Type B pancreatic cell (in vitro differentiated cells): ENCODE measurements at regions not wholly inside any gene's neighbourhood (a gene's known extent, or its start where the extent isn't known, plus 50 kb on each side); places are given as distances from the start of the nearest gene placed in this dataset.

ENCODE experiments used
- DNase-seq: peaks from one replicate; pipeline ENCODE4 v3.0.0; 2021; ENCODE audit warnings: mixed read lengths; ENCODE audit not compliant: unreplicated experiment; ENCODE audit errors: extremely low spot score
- H3K27ac Mint-ChIP-seq: 2 replicates; pipeline ENCODE4 v1.8.0; 2021; ENCODE audit warnings: mild to moderate bottlenecking, mixed read lengths
- H3K27me3 Mint-ChIP-seq: 2 replicates; pipeline ENCODE4 v1.8.0; 2021; ENCODE audit warnings: mixed read lengths
- H3K36me3 Mint-ChIP-seq: 2 replicates; pipeline ENCODE4 v1.8.0; 2021; ENCODE audit warnings: mixed read lengths
- H3K4me1 Mint-ChIP-seq: one replicate; pipeline ENCODE4 v1.8.0; 2021; ENCODE audit warnings: mixed read lengths; ENCODE audit not compliant: unreplicated experiment
- H3K4me3 Mint-ChIP-seq: 2 replicates; pipeline ENCODE4 v1.8.0; 2021; ENCODE audit warnings: mild to moderate bottlenecking, mixed read lengths
- H3K9me3 Mint-ChIP-seq: 2 replicates; pipeline ENCODE4 v1.8.0; 2021; ENCODE audit warnings: mixed read lengths
- CTCF ChIP-seq: fragments of 200-600 bp; sonication (generic); conservative IDR thresholded peaks from 2 replicates; pipeline ENCODE4 v1.5.0; 2021; ENCODE audit warnings: antibody characterized with exemption, mild to moderate bottlenecking

GRCh38 chr6:122145741-122146240 lies 253.7 kb upstream of the HSF2 start:
- Mint-ChIP-seq H3K4me3 (no peak overlapping the region), H3K27me3 (no peaks in the 10 kb centered on the region), H3K36me3 (no peaks in the 10 kb centered on the region), H3K9me3 (no peaks in the 10 kb centered on the region), H3K4me1 (peaks cover 9% of the 10 kb centered on the region), H3K27ac (no peak overlapping the region)
- TF ChIP-seq CTCF: no peak
- no peak for DNase-seq

- no peak for TF ChIP-seq CTCF
- Mint-ChIP-seq H3K27me3 (no peaks in the 10 kb centered on the region), H3K4me3 (no peak overlapping the region), H3K9me3 (no peaks in the 10 kb centered on the region), H3K36me3 (no peaks in the 10 kb centered on the region), H3K27ac (no peak overlapping the region), H3K4me1 (peaks cover 10% of the 10 kb centered on the region)
- DNase-seq: no peak
Observed at GRCh38 chr6:122147291-122147690, 252.2 kb upstream of the HSF2 start.

GRCh38 chr6:122151066-122151465 lies 248.4 kb upstream of the HSF2 start:
- Mint-ChIP-seq H3K4me1 (peaks cover 17% of the 10 kb centered on the region), H3K9me3 (no peaks in the 10 kb centered on the region), H3K36me3 (no peaks in the 10 kb centered on the region), H3K27me3 (no peaks in the 10 kb centered on the region), H3K4me3 (no peak overlapping the region), H3K27ac (no peak overlapping the region)
- no peak for DNase-seq
- TF ChIP-seq CTCF: no peak

- Mint-ChIP-seq H3K9me3 (no peaks in the 10 kb centered on the region), H3K4me1 (peaks cover 17% of the 10 kb centered on the region), H3K36me3 (no peaks in the 10 kb centered on the region), H3K4me3 (no peak overlapping the region), H3K27me3 (no peaks in the 10 kb centered on the region), H3K27ac (no peak overlapping the region)
- no peak for TF ChIP-seq CTCF
- DNase-seq: no peak
Observed at GRCh38 chr6:122151763-122152162, 247.7 kb upstream of the HSF2 start.

- DNase-seq: no peak
- H3K36me3 Mint-ChIP-seq: no peaks in the 10 kb centered on the region
- peaks cover 17% of the 10 kb centered on the region for H3K4me1 Mint-ChIP-seq
- H3K9me3 Mint-ChIP-seq: no peaks in the 10 kb centered on the region
- no peak overlapping the region for H3K27ac Mint-ChIP-seq
- no peaks in the 10 kb centered on the region for H3K27me3 Mint-ChIP-seq
- no peak overlapping the region for H3K4me3 Mint-ChIP-seq
- no peak for TF ChIP-seq CTCF
Observed at GRCh38 chr6:122153557-122153956, 245.9 kb upstream of the HSF2 start.

GRCh38 chr6:122154155-122154554 lies 245.3 kb upstream of the HSF2 start:
- Mint-ChIP-seq H3K27ac (no peak overlapping the region), H3K27me3 (no peaks in the 10 kb centered on the region), H3K9me3 (no peaks in the 10 kb centered on the region), H3K4me1 (peaks cover 17% of the 10 kb centered on the region), H3K36me3 (no peaks in the 10 kb centered on the region), H3K4me3 (no peak overlapping the region)
- no peak for TF ChIP-seq CTCF
- DNase-seq: no peak
